HUES64 (cell line): ENCODE measurements at regions not wholly inside any gene's neighbourhood (a gene's known extent, or its start where the extent isn't known, plus 50 kb on each side); places are given as distances from the start of the nearest gene placed in this dataset.
"Not testable (repeated sequence)": the region's sequence is repeated elsewhere in the genome, so short reads cannot be mapped to it uniquely, and the experiment has no call there.

Source experiments
- H3K27ac ChIP-seq: 2 replicates; pipeline ENCODE4 v1.7.0; 2013; ENCODE audit warnings: low read depth, low read length, inconsistent platforms
- H3K27me3 ChIP-seq: 2 replicates; pipeline ENCODE4 v1.6.1; 2013; ENCODE audit warnings: mild to moderate bottlenecking, low read length; ENCODE audit not compliant: insufficient read depth
- H3K36me3 ChIP-seq: 2 replicates; pipeline ENCODE4 v1.6.1; 2013; ENCODE audit warnings: mild to moderate bottlenecking, low read length; ENCODE audit not compliant: insufficient read depth
- H3K4me1 ChIP-seq: 2 replicates; pipeline ENCODE4 v1.6.1; 2013; ENCODE audit warnings: mild to moderate bottlenecking, low read length, moderate library complexity; ENCODE audit not compliant: insufficient read depth
- H3K4me3 ChIP-seq: 2 replicates; pipeline ENCODE4 v1.5.1; 2013; ENCODE audit warnings: mild to moderate bottlenecking, low read length, moderate library complexity
- H3K9ac ChIP-seq: 2 replicates; pipeline ENCODE4 v1.6.1; 2013; ENCODE audit warnings: mild to moderate bottlenecking, low read depth, low read length
- H3K9me3 ChIP-seq: 2 replicates; pipeline ENCODE4 v1.6.1; 2013; ENCODE audit warnings: low read depth, low read length; ENCODE audit not compliant: insufficient read depth
- WGBS: fragments of 150-250, 120-280 bp; methylation state at CpG from one replicate; pipeline ENCODE4 v1.1.7; 2013; ENCODE audit warnings: missing lambda C conversion rate; 5-methylcytosine and 5-hydroxymethylcytosine counted together

- Histone ChIP-seq H3K4me3 (no peak overlapping the region), H3K9ac (no peak overlapping the region), H3K27ac (no peak overlapping the region), H3K9me3 (0 out of 2 replicates have a peak, but pooled peaks cover 2% of the 10 kb centered on the region), H3K36me3 (no peaks in the 10 kb centered on the region), H3K27me3 (no peaks in the 10 kb centered on the region), H3K4me1 (no peaks in the 10 kb centered on the region)
- 82% methylated on average over 4 of the region's 4 CpGs for WGBS
Observed at GRCh38 chr6:160804639-160805038, 102.6 kb downstream of the PLG start.

DNA sequence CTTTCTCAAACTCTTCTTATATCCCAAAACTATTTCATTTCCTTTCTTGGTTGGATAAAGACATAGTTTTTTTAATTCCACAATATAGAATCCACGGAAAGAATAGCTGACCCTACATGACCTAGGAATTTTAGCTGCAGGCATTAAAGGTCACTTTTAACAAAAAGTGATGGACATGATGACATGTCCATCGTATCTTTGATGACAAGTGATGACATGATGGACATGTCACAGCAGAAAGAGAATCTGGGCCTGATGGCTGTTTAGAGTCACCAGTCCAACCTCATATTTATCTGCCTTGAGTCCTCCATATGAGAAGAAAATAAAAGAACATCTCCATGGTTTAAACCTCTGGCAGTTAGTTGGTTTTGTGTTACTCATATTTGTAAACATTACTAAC is 106.2 kb downstream of the PLG start:
- Histone ChIP-seq H3K36me3 (no peaks in the 10 kb centered on the region), H3K4me3 (no peak overlapping the region), H3K9me3 (no peaks in the 10 kb centered on the region), H3K4me1 (no peaks in the 10 kb centered on the region), H3K27ac (no peak overlapping the region), H3K27me3 (no peaks in the 10 kb centered on the region), H3K9ac (no peak overlapping the region)
- WGBS = 96% methylated on average over 2 of the region's 2 CpGs

DNA sequence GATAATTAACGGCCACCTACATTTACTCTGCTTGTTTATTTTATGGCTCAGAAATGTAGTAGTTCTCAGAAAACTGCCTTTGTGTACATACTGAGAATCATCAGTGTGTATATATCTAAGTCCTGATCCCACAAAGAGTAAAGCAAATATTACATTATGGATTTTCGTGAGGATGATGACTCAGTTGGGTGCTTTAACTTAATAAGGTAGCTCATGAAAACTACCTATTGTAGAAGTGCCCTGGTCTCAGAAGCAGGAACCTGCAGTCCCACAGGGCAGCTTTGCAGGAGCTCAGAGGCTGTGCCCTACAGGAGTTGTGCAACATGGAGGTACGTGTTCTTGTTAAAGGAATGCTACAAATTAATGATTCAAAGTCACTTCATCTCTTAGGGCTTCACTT is 108.2 kb downstream of the PLG start:
- Histone ChIP-seq H3K36me3 (no peaks in the 10 kb centered on the region), H3K9ac (no peak overlapping the region), H3K4me1 (no peaks in the 10 kb centered on the region), H3K9me3 (no peaks in the 10 kb centered on the region), H3K4me3 (no peak overlapping the region), H3K27me3 (no peaks in the 10 kb centered on the region), H3K27ac (no peak overlapping the region)
- WGBS = 87% methylated on average over 3 of the region's 3 CpGs

DNA sequence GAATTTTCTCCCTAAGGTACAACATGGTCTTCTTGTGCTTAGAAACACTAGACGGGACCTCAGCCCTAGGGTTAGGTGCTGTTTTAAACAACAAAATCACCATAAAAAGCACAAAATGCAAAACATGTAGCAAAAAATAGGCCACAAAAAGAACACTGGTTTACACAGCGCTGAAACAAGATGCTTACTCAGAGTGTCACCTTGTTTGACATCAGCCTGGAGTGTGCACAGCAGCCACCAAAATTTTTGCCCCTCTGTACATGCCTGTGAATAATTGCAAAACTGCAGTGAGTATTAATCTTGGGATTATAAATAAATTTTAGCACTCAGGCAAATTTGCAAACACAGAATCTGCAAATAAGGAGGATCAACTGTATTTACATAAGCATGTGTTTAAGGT is 110.1 kb downstream of the PLG start:
- no peaks in the 10 kb centered on the region for H3K27me3 ChIP-seq
- no peak overlapping the region for H3K9ac ChIP-seq
- H3K4me3 ChIP-seq = no peak overlapping the region
- H3K4me1 ChIP-seq = no peaks in the 10 kb centered on the region
- H3K9me3 ChIP-seq = no peaks in the 10 kb centered on the region
- H3K27ac ChIP-seq = no peak overlapping the region
- no peaks in the 10 kb centered on the region for H3K36me3 ChIP-seq
- WGBS = 73% methylated on average over 2 of the region's 2 CpGs

- no peaks in the 10 kb centered on the region for H3K27me3 ChIP-seq
- H3K27ac ChIP-seq = no peak overlapping the region
- no peaks in the 10 kb centered on the region for H3K4me1 ChIP-seq
- 88% methylated on average over 1 of the region's 1 CpG for WGBS
- peaks cover 16% of the 10 kb centered on the region; the same call in 1 of the 2 replicates for H3K9me3 ChIP-seq
- no peak overlapping the region for H3K4me3 ChIP-seq
- H3K9ac ChIP-seq = no peak overlapping the region
- H3K36me3 ChIP-seq = no peaks in the 10 kb centered on the region
Observed at GRCh38 chr6:160818934-160819333, 116.9 kb downstream of the PLG start.

DNA sequence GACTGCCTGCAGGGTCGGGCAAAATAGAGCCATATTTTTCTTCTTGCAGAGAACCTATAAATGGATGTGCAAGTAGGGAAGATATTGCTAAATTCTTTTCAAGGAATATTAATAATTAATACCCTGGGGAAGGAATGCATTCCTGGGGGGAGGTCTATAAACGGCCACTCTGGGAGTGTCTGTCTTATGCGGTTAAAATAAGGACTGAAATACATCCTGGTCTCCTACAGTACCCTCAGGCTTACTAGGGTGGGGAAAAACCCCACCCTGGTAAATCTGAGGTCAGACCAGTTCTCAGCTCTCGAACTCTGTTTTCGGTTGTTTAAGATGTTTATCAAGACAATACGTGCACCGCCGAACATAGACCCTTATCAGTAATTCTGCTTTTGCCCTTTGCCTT is 118.6 kb downstream of the PLG start:
- WGBS = 95% methylated on average over 8 of the region's 8 CpGs
- not testable (repeated sequence) for H3K4me3 ChIP-seq

GRCh38 chr6:160831739-160832138 is 129.7 kb downstream of the PLG start:
- H3K27ac ChIP-seq = no peak overlapping the region
- H3K4me1 ChIP-seq = peaks cover 5% of the 10 kb centered on the region; the same call in 1 of the 2 replicates
- H3K4me3 ChIP-seq = no peak overlapping the region
- no peak overlapping the region for H3K9ac ChIP-seq
- WGBS = 84% methylated on average over 1 of the region's 1 CpG
- H3K36me3 ChIP-seq = no peaks in the 10 kb centered on the region
- H3K9me3 ChIP-seq = no peaks in the 10 kb centered on the region
- no peaks in the 10 kb centered on the region for H3K27me3 ChIP-seq

More for the DNA sequence above, 118.6 kb downstream of the PLG start:
- H3K27ac ChIP-seq, H3K9ac ChIP-seq, H3K27me3 ChIP-seq, H3K4me1 ChIP-seq, H3K36me3 ChIP-seq: not testable (repeated sequence)
- peaks cover 16% of the 10 kb centered on the region; the same call in 1 of the 2 replicates for H3K9me3 ChIP-seq

- Histone ChIP-seq H3K9me3 (no peaks in the 10 kb centered on the region), H3K4me3 (no peak overlapping the region), H3K27me3 (no peaks in the 10 kb centered on the region), H3K9ac (no peak overlapping the region), H3K36me3 (no peaks in the 10 kb centered on the region), H3K4me1 (peaks cover 5% of the 10 kb centered on the region; the same call in 1 of the 2 replicates), H3K27ac (no peak overlapping the region)
- WGBS = 100% methylated on average over 1 of the region's 2 CpGs
Observed at GRCh38 chr6:160832422-160832821, 130.4 kb downstream of the PLG start.

DNA sequence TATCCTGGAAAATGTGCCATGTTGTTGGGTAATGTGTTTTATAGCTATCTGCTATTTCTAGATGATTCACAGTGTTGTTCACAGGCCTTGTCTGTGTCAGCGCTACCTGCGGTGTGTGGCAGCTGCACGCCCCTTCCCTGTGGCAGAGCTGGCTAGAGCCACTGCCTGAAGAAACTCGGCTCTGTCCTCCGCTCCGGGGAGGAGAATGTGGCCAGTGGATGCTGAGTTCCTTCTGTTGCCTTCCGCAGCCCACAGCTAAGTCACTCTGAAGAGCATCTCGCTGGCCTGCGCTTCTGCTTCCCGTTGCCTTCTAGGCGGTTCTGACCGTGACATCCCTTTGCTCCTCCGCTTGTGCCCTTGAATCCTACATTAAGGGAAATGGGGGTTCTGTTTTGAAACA is 135.1 kb downstream of the PLG start:
- Histone ChIP-seq H3K9me3 (no peaks in the 10 kb centered on the region), H3K4me3 (no peak overlapping the region), H3K9ac (no peak overlapping the region), H3K36me3 (no peaks in the 10 kb centered on the region), H3K4me1 (peaks cover under 1% of the 10 kb centered on the region; the same call in 1 of the 2 replicates), H3K27ac (no peak overlapping the region), H3K27me3 (no peaks in the 10 kb centered on the region)
- 87% methylated on average over 13 of the region's 13 CpGs for WGBS

- H3K9ac ChIP-seq = no peak overlapping the region
- H3K9me3 ChIP-seq = no peaks in the 10 kb centered on the region
- H3K36me3 ChIP-seq = no peaks in the 10 kb centered on the region
- no peaks in the 10 kb centered on the region for H3K4me1 ChIP-seq
- 90% methylated on average over 5 of the region's 5 CpGs for WGBS
- no peaks in the 10 kb centered on the region for H3K27me3 ChIP-seq
- no peak overlapping the region for H3K27ac ChIP-seq
- no peak overlapping the region for H3K4me3 ChIP-seq
Observed at GRCh38 chr6:160851031-160851430, 140.5 kb upstream of the MAP3K4 start.

DNA sequence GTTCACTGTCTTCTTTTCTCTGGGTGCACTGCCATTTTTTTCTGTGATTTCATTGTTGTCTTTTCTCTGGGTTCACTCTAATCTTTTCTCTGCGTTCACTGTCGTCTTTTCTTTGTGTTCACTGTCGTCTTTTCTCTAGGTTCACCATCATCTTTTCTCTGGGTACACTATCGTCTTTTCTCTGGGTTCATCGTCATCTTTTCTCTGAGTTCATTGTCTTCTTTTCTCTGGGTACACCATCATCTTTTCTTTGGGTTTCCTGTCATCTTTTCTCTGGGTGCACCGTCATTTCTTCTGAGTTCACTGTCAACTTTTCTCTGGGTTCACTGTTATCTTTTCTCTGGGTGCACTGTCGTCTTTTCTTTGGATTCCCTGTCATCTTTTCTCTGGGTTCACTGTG is 137.6 kb upstream of the MAP3K4 start:
- Histone ChIP-seq H3K9me3 (no peaks in the 10 kb centered on the region), H3K4me3 (no peak overlapping the region)
- WGBS = 91% methylated on average over 7 of the region's 7 CpGs

DNA sequence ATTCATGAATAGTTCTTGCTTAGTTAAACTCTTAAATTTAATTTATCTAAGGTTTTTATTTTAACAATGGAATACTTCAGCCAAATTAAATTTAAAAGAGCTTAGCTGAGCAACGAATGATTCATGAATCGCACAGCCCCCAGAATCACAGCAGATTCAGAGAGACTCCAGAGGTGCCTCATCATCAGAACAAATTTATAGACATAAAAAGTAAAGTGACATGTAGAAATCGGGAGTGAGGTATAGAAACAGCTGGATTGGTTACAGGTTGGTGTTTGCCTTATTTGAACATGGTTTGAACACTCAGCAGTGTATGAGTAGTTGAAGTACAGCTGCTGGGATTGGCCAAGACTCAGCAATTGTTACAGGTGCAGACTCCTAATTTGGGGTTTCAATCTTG is 132.7 kb upstream of the MAP3K4 start:
- Histone ChIP-seq H3K4me3 (no peak overlapping the region), H3K9ac (no peak overlapping the region), H3K27ac (no peak overlapping the region), H3K4me1 (no peaks in the 10 kb centered on the region), H3K36me3 (no peaks in the 10 kb centered on the region), H3K9me3 (no peaks in the 10 kb centered on the region), H3K27me3 (no peaks in the 10 kb centered on the region)
- WGBS = 100% methylated on average over 3 of the region's 3 CpGs

More for the DNA sequence above, 137.6 kb upstream of the MAP3K4 start:
- Histone ChIP-seq H3K9ac (no peak overlapping the region), H3K27ac (no peak overlapping the region), H3K27me3 (no peaks in the 10 kb centered on the region), H3K4me1 (no peaks in the 10 kb centered on the region), H3K36me3 (no peaks in the 10 kb centered on the region)
